ENCODE measurements at regions not wholly inside any gene's neighbourhood (a gene's known extent, or its start where the extent isn't known, plus 50 kb on each side); places are given as distances from the start of the nearest gene placed in this dataset.

GRCh38 chr2:120855855-120856405 lies 120.3 kb downstream of the GLI2 start:
- H3K9me3 Mint-ChIP-seq (ENCODE audit: unreplicated experiment) = peaks cover 6% of the 10 kb centered on the region
- no peak for TF ChIP-seq CTCF (IDR thresholded peaks at IDR 0.05; ENCODE audit: partially characterized antibody, unreplicated experiment)
- no peak for DNase-seq
- peaks cover 2% of the 10 kb centered on the region for H3K27me3 Mint-ChIP-seq (ENCODE audit: unreplicated experiment)
- H3K4me3 Mint-ChIP-seq (ENCODE audit: unreplicated experiment) = no peak overlapping the region
- no peak overlapping the region for H3K27ac Mint-ChIP-seq (ENCODE audit: unreplicated experiment)
- no peaks in the 10 kb centered on the region for H3K36me3 Mint-ChIP-seq (ENCODE audit: unreplicated experiment)
- peaks cover 30% of the 10 kb centered on the region for H3K4me1 Mint-ChIP-seq (ENCODE audit: low read depth, unreplicated experiment)

- Mint-ChIP-seq H3K36me3 (ENCODE audit: unreplicated experiment) (no peaks in the 10 kb centered on the region), H3K9me3 (ENCODE audit: unreplicated experiment) (peaks cover 6% of the 10 kb centered on the region), H3K27ac (ENCODE audit: unreplicated experiment) (no peak overlapping the region), H3K4me1 (ENCODE audit: low read depth, unreplicated experiment) (peaks cover 30% of the 10 kb centered on the region), H3K4me3 (ENCODE audit: unreplicated experiment) (no peak overlapping the region), H3K27me3 (ENCODE audit: unreplicated experiment) (peaks cover 2% of the 10 kb centered on the region)
- peak; percentile 17 for DNase-seq
- TF ChIP-seq CTCF (IDR thresholded peaks at IDR 0.05; ENCODE audit: partially characterized antibody, unreplicated experiment) = no peak
Measured at GRCh38 chr2:120856421-120856862, 120.8 kb downstream of the GLI2 start.

- TF ChIP-seq CTCF (IDR thresholded peaks at IDR 0.05; ENCODE audit: partially characterized antibody, unreplicated experiment) = no peak
- DNase-seq = peak; percentile 3
- H3K36me3 Mint-ChIP-seq (ENCODE audit: unreplicated experiment) = no peaks in the 10 kb centered on the region
- H3K27ac Mint-ChIP-seq (ENCODE audit: unreplicated experiment) = no peak overlapping the region
- peaks cover 6% of the 10 kb centered on the region for H3K9me3 Mint-ChIP-seq (ENCODE audit: unreplicated experiment)
- no peak overlapping the region for H3K4me3 Mint-ChIP-seq (ENCODE audit: unreplicated experiment)
- peaks cover 30% of the 10 kb centered on the region for H3K4me1 Mint-ChIP-seq (ENCODE audit: low read depth, unreplicated experiment)
- peaks cover 4% of the 10 kb centered on the region for H3K27me3 Mint-ChIP-seq (ENCODE audit: unreplicated experiment)
Measured at GRCh38 chr2:120857422-120857821, 121.8 kb downstream of the GLI2 start.

GRCh38 chr2:120857931-120858330 lies 122.3 kb downstream of the GLI2 start:
- H3K4me1 Mint-ChIP-seq (ENCODE audit: low read depth, unreplicated experiment) = peaks cover 29% of the 10 kb centered on the region
- no peak for DNase-seq
- no peak for TF ChIP-seq CTCF (IDR thresholded peaks at IDR 0.05; ENCODE audit: partially characterized antibody, unreplicated experiment)
- H3K36me3 Mint-ChIP-seq (ENCODE audit: unreplicated experiment) = no peaks in the 10 kb centered on the region
- peaks cover 5% of the 10 kb centered on the region for H3K9me3 Mint-ChIP-seq (ENCODE audit: unreplicated experiment)
- no peak overlapping the region for H3K27ac Mint-ChIP-seq (ENCODE audit: unreplicated experiment)
- H3K27me3 Mint-ChIP-seq (ENCODE audit: unreplicated experiment) = peaks cover 4% of the 10 kb centered on the region
- H3K4me3 Mint-ChIP-seq (ENCODE audit: unreplicated experiment) = no peak overlapping the region

GRCh38 chr2:120858361-120859106 lies 122.9 kb downstream of the GLI2 start:
- TF ChIP-seq CTCF (IDR thresholded peaks at IDR 0.05; ENCODE audit: partially characterized antibody, unreplicated experiment) = no peak
- Mint-ChIP-seq H3K9me3 (ENCODE audit: unreplicated experiment) (peaks cover 2% of the 10 kb centered on the region), H3K27ac (ENCODE audit: unreplicated experiment) (no peak overlapping the region), H3K36me3 (ENCODE audit: unreplicated experiment) (no peaks in the 10 kb centered on the region), H3K4me1 (ENCODE audit: low read depth, unreplicated experiment) (peaks cover 29% of the 10 kb centered on the region), H3K27me3 (ENCODE audit: unreplicated experiment) (peaks cover 4% of the 10 kb centered on the region), H3K4me3 (ENCODE audit: unreplicated experiment) (no peak overlapping the region)
- DNase-seq = no peak
